GM08714 (cell line): ENCODE measurements at regions not wholly inside any gene's neighbourhood (a gene's known extent, or its start where the extent isn't known, plus 50 kb on each side); places are given as distances from the start of the nearest gene placed in this dataset.
"Not testable (repeated sequence)": the region's sequence is repeated elsewhere in the genome, so short reads cannot be mapped to it uniquely, and the experiment has no call there.

Source experiments
- H3K4me3 ChIP-seq: fragments of 200-500 bp; sonication (Bioruptor generic); 2 replicates; pipeline ENCODE4 v1.5.1; 2014; ENCODE audit warnings: mild to moderate bottlenecking, low read length, inconsistent platforms
- ZNF274 ChIP-seq: IDR thresholded peaks from 2 replicates; pipeline ENCODE4 v1.6.1; 2012; ENCODE audit warnings: mild to moderate bottlenecking, low read depth, low read length

DNA sequence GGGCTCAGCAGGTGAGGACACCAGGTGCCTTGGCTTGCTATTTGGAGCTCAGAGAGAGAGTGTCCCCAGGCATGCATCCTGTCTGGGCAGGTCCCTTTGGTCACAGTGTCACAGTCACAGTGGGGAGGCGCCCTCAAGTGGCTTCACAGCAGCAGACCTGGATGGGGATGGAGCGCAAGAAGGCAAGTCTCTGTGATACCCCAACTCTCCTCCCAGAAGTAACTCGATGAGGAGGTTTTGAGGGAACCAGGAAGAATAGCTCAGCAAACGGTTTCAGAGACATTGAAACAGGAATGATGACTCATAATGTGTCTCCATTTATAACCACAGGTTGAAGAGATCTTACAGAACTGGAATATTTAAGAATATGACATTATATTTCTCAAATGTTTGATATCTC lies 66.5 kb upstream of the SH3GL3 start:
- TF ChIP-seq ZNF274 = no peak
- H3K4me3 ChIP-seq = no peak overlapping the region

DNA sequence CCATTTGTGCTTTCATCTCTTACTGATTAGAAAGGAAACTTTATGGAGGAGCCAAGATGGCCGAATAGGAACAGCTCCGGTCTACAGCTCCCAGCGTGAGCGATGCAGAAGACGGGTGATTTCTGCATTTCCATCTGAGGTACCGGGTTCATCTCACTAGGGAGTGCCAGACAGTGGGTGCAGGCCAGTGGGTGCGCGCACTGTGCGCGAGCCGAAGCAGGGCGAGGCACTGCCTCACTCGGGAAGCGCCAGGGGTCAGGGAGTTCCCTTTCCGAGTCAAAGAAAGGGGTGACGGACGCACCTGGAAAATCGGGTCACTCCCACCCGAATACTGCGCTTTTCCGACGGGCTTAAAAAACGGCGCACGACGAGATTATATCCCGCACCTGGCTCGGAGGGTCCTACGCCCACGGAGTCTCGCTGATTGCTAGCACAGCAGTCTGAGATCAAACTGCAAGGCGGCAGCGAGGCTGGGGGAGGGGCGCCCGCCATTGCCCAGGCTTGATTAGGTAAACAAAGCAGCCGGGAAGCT lies 63.5 kb upstream of the SH3GL3 start:
- H3K4me3 ChIP-seq = not testable (repeated sequence)

DNA sequence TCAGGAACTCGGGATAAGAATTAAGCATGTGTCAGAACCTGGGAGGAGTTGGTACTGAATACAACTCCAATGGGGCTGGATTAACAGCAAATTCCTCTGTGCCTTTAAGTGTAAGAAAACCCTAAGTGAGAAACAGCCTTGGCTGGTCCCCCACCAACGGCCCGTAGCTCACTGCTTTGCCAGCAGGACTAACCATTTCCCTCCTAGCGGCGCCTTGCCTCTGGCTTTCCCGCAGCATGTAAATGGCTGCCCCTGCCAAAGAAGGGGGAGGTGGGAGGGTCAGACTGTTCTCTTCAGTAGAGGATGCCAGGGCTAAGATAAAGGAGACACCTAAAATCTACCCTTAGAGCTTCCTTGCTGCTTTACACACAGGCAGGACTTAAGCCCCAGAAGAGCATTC lies 51.0 kb upstream of the SH3GL3 start:
- no peak for TF ChIP-seq ZNF274
- no peak overlapping the region for H3K4me3 ChIP-seq
